Ovary (tissue), 7 donors: ENCODE measurements at regions not wholly inside any gene's neighbourhood (a gene's known extent, or its start where the extent isn't known, plus 50 kb on each side); places are given as distances from the start of the nearest gene placed in this dataset.

Experiments used
- DNase-seq, 5 donors: peaks; one replicate each; pipeline ENCODE4 v3.0.0-alpha.2; 2019 to 2020
- H3K27ac ChIP-seq, 2 donors: fragments of 200-600 bp; one replicate each; pipeline versions ENCODE4 v1.5.1 to v1.8.0; 2019 to 2022
- H3K27me3 ChIP-seq: fragments of 200-600 bp; one replicate; pipeline ENCODE4 v1.8.0; 2022
- H3K36me3 ChIP-seq: fragments of 200-600 bp; sonication (generic); one replicate; pipeline ENCODE4 v1.5.1; 2019
- H3K4me1 ChIP-seq: one replicate; pipeline ENCODE4 v1.8.1; 2013; ENCODE audit warnings: mild to moderate bottlenecking, moderate library complexity; ENCODE audit not compliant: insufficient read depth
- H3K4me3 ChIP-seq: fragments of 200-600 bp; sonication (generic); one replicate; pipeline ENCODE4 v1.5.1; 2017
- H3K9me3 ChIP-seq, 2 donors: fragments of 200-600 bp in 1 of 2; sonication (generic) in 1 of 2; one replicate each; pipeline versions ENCODE4 v1.5.1 to v1.8.1; 2013 to 2019; ENCODE audit warnings: mild to moderate bottlenecking in 1 of 2, moderate library complexity in 1 of 2
- EP300 ChIP-seq: sonication (generic); formaldehyde crosslinking; IDR thresholded peaks from one replicate; pipeline ENCODE4 v1.6.1; 2017; ENCODE audit warnings: antibody characterized with exemption
- POLR2A ChIP-seq: fragments of 450-650 bp; IDR thresholded peaks from one replicate; pipeline ENCODE4 v1.6.1; 2017; ENCODE audit warnings: antibody characterized with exemption, mild to moderate bottlenecking, moderate library complexity
- WGBS, 3 donors: extraction: QIAGEN DNeasy Blood & Tissue Kit in 1 of 3; methylation state at CpG; one replicate each; pipeline versions ENCODE4 v1.1.5 to v1.1.7; 2013 to 2017; 5-methylcytosine and 5-hydroxymethylcytosine counted together
- intact Hi-C, 4 donors: fragments of 100-400 bp; cut with DNase I; formaldehyde crosslinking; loops; one replicate each; pipeline versions ENCODE4 v1.11.0 to v1.15.1; 2022 to 2023
- TF ChIP-seq, protein P1 (sequence below), 3 donors: fragments of 450-650 bp in 2 of 3; fragments of 200-600 bp in 1 of 3; IDR thresholded peaks; one replicate each; pipeline versions ENCODE4 v1.5.1 to v1.8.0; 2016 to 2022; ENCODE audit warnings: antibody characterized with exemption in 3 of 3, mild to moderate bottlenecking in 1 of 3
- donor health status: DM: no; HTN: no; CAD: no; lungs with moderate emphysema.
- donor health status: DM: no; HTN: no; CAD: no.
- donor health status: Bipolar disorder and iron deficiency.
- donor health status: DM: no; HTN: no; CAD: no.
- donor health status: DM: yes; HTN: yes; CAD: no.

GRCh38 chr17:79353548-79353947 is 257.3 kb downstream of the RBFOX3 start:
- H3K9me3 ChIP-seq: no peaks in the 10 kb centered on the region
- no peaks in the 10 kb centered on the region for H3K36me3 ChIP-seq
- DNase-seq: no peak
- H3K4me1 ChIP-seq: no peaks in the 10 kb centered on the region
- intact Hi-C loops: no loop called here
- 63 to 74% (median 66%) methylated on average over 14 of the region's 14 CpGs for WGBS, 3 donors
- no peak overlapping the region for H3K27ac ChIP-seq
- H3K4me3 ChIP-seq: no peak overlapping the region
- TF ChIP-seq, protein P1, sequence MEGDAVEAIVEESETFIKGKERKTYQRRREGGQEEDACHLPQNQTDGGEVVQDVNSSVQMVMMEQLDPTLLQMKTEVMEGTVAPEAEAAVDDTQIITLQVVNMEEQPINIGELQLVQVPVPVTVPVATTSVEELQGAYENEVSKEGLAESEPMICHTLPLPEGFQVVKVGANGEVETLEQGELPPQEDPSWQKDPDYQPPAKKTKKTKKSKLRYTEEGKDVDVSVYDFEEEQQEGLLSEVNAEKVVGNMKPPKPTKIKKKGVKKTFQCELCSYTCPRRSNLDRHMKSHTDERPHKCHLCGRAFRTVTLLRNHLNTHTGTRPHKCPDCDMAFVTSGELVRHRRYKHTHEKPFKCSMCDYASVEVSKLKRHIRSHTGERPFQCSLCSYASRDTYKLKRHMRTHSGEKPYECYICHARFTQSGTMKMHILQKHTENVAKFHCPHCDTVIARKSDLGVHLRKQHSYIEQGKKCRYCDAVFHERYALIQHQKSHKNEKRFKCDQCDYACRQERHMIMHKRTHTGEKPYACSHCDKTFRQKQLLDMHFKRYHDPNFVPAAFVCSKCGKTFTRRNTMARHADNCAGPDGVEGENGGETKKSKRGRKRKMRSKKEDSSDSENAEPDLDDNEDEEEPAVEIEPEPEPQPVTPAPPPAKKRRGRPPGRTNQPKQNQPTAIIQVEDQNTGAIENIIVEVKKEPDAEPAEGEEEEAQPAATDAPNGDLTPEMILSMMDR (IDR thresholded peaks at IDR 0.05): no peak
- no peak for TF ChIP-seq EP300
- TF ChIP-seq POLR2A: no peak
- no peaks in the 10 kb centered on the region for H3K27me3 ChIP-seq

GRCh38 chr17:79353016-79353415 is 257.8 kb downstream of the RBFOX3 start:
- H3K9me3 ChIP-seq: no peaks in the 10 kb centered on the region
- no peaks in the 10 kb centered on the region for H3K4me1 ChIP-seq
- DNase-seq: no peak
- TF ChIP-seq, protein P1 (IDR thresholded peaks at IDR 0.05): no peak
- TF ChIP-seq POLR2A: no peak
- no peak for TF ChIP-seq EP300
- H3K4me3 ChIP-seq: no peak overlapping the region
- H3K27ac ChIP-seq: no peak overlapping the region
- 76 to 82% (median 80%) methylated on average over 8 of the region's 8 CpGs for WGBS, 3 donors
- no peaks in the 10 kb centered on the region for H3K36me3 ChIP-seq
- no peaks in the 10 kb centered on the region for H3K27me3 ChIP-seq
- intact Hi-C loops: no loop called here

DNA sequence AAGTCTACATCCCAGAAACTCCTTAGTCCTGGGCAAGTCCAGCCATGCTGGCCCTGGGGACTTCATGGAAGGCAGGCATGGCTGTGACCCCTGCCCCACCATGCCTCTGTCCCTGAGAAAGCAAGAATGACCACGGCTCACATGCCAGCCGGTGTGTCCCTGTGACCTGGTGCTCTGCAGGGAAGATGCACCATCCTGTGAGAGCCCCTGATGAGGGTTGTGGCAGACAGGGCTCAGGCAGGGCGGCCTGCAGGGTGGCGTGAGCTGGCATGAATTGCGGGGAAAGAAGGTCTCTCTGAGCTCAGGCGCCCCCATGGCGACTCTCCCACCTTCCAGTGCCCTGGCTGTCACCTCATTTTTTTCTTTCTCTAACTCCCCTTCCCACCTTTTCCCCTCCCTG is 260.3 kb downstream of the RBFOX3 start:
- Histone ChIP-seq H3K9me3 (no peaks in the 10 kb centered on the region), H3K27ac (no peak overlapping the region), H3K4me1 (no peaks in the 10 kb centered on the region), H3K27me3 (no peaks in the 10 kb centered on the region), H3K36me3 (no peaks in the 10 kb centered on the region), H3K4me3 (no peak overlapping the region)
- intact Hi-C loops: no loop called here
- WGBS, 3 donors: 81 to 92% (median 83%) methylated on average over 7 of the region's 7 CpGs
- no peak for DNase-seq
- TF ChIP-seq EP300 (no peak), POLR2A (no peak)
- TF ChIP-seq, protein P1 (IDR thresholded peaks at IDR 0.05): no peak

DNA sequence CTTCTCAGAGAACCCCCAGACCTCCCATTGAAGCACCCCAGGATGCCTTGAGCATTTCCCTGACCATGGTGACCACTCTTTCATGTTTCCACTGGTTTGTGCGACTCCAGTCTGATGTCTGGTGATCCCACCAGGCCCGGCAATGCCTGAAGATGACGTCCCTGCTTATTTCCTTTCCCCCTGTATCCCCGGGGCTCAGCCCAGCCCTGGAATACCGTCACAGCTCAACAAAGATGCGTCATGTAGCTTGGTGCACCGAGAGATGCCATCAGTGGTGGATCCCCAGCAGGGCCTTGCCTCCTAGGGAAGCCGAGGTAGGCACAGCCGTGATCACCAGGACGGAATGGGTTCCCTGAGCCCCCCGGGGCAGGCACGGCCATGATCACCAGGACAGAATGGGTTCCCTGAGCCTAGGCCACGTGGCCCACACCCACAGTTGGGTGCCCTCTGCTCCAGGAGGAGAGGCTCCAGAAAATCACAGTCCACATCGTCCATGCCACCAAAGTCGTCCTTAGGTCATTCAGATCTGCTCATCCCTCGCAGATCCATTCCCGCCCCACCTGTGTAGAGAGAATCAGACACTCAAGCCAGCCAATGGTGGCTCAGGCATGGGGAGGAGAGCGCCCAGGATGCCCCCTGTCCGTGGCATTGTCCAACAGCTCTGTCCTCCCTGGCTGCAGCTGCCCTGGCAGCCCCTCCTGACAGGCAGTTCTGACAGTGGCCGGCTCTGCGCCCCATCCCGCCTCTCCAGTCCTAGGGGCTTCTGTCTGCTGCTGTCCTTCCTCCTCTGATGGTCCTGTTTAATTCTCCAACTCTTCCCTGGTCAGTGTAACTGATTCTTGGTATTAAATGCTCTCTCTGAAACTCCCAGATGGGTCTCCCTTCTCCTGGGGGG is 261.1 kb downstream of the RBFOX3 start:
- Histone ChIP-seq H3K4me3 (no peak overlapping the region), H3K27ac (no peak overlapping the region), H3K4me1 (no peaks in the 10 kb centered on the region), H3K9me3 (no peaks in the 10 kb centered on the region), H3K27me3 (no peaks in the 10 kb centered on the region), H3K36me3 (no peaks in the 10 kb centered on the region)
- no peak for DNase-seq
- TF ChIP-seq, protein P1 (IDR thresholded peaks at IDR 0.05): no peak
- TF ChIP-seq POLR2A (no peak), EP300 (no peak)
- WGBS, 3 donors: 79 to 83% (median 79%) methylated on average over 22 of the region's 22 CpGs
- intact Hi-C loops: no loop called here
